MG63 (cell line): ENCODE measurements at regions not wholly inside any gene's neighbourhood (a gene's known extent, or its start where the extent isn't known, plus 50 kb on each side); places are given as distances from the start of the nearest gene placed in this dataset.
"Not testable (repeated sequence)": the region's sequence is repeated elsewhere in the genome, so short reads cannot be mapped to it uniquely, and the experiment has no call there.

Experiments used
- DNase-seq: peaks from one replicate; pipeline ENCODE4 v3.0.0-alpha.2; 2020
- H3K27me3 ChIP-seq: fragments of 250-450 bp; sonication (Bioruptor Pico); 2 replicates; pipeline ENCODE4 v1.5.1; 2020; ENCODE audit warnings: mild to moderate bottlenecking, moderate library complexity
- H3K36me3 ChIP-seq: fragments of 250-450 bp; sonication (Bioruptor Pico); 2 replicates; pipeline ENCODE4 v1.5.1; 2020; ENCODE audit warnings: mild to moderate bottlenecking, moderate library complexity
- H3K4me3 ChIP-seq: fragments of 250-450 bp; sonication (Bioruptor Pico); 2 replicates; pipeline ENCODE4 v1.5.1; 2020; ENCODE audit warnings: mild to moderate bottlenecking, moderate library complexity
- H3K9me3 ChIP-seq: fragments of 250-450 bp; sonication (Bioruptor Pico); 2 replicates; pipeline ENCODE4 v1.5.1; 2020; ENCODE audit warnings: mild to moderate bottlenecking, moderate library complexity

- no peaks in the 10 kb centered on the region for H3K27me3 ChIP-seq
- no peaks in the 10 kb centered on the region for H3K9me3 ChIP-seq
- no peak for DNase-seq
- H3K4me3 ChIP-seq = no peak overlapping the region
- H3K36me3 ChIP-seq = no peaks in the 10 kb centered on the region
Observed at GRCh38 chr14:40656311-40656710, 950.4 kb upstream of the LRFN5 start.

- no peak for DNase-seq
- Histone ChIP-seq H3K36me3 (no peaks in the 10 kb centered on the region), H3K4me3 (no peak overlapping the region), H3K27me3 (no peaks in the 10 kb centered on the region), H3K9me3 (no peaks in the 10 kb centered on the region)
Observed at GRCh38 chr14:40652089-40652691, 954.5 kb upstream of the LRFN5 start.

- H3K9me3 ChIP-seq = no peaks in the 10 kb centered on the region
- H3K4me3 ChIP-seq = no peak overlapping the region
- no peak for DNase-seq
- H3K36me3 ChIP-seq = no peaks in the 10 kb centered on the region
- H3K27me3 ChIP-seq = no peaks in the 10 kb centered on the region
Observed at GRCh38 chr14:40630471-40630870, 976.2 kb upstream of the LRFN5 start.

GRCh38 chr14:40629551-40630137 is 977.0 kb upstream of the LRFN5 start:
- not testable (repeated sequence) for H3K36me3 ChIP-seq

GRCh38 chr14:40629144-40629543 is 977.5 kb upstream of the LRFN5 start:
- Histone ChIP-seq H3K36me3 (no peaks in the 10 kb centered on the region), H3K9me3 (no peaks in the 10 kb centered on the region), H3K4me3 (no peak overlapping the region), H3K27me3 (no peaks in the 10 kb centered on the region)
- no peak for DNase-seq

More at GRCh38 chr14:40629551-40630137, 977.0 kb upstream of the LRFN5 start:
- H3K27me3 ChIP-seq, DNase-seq, H3K9me3 ChIP-seq, H3K4me3 ChIP-seq: not testable (repeated sequence)

GRCh38 chr14:40623643-40624042 is 983.0 kb upstream of the LRFN5 start:
- Histone ChIP-seq H3K36me3 (no peaks in the 10 kb centered on the region), H3K4me3 (no peak overlapping the region), H3K9me3 (no peaks in the 10 kb centered on the region), H3K27me3 (no peaks in the 10 kb centered on the region)
- no peak for DNase-seq

- DNase-seq = no peak
- Histone ChIP-seq H3K36me3 (no peaks in the 10 kb centered on the region), H3K4me3 (no peak overlapping the region), H3K9me3 (no peaks in the 10 kb centered on the region), H3K27me3 (no peaks in the 10 kb centered on the region)
Observed at GRCh38 chr14:40618225-40618898, 988.3 kb upstream of the LRFN5 start.

GRCh38 chr14:40616579-40616978 is 990.1 kb upstream of the LRFN5 start:
- no peak for DNase-seq
- H3K36me3 ChIP-seq = no peaks in the 10 kb centered on the region
- H3K27me3 ChIP-seq = no peaks in the 10 kb centered on the region
- H3K4me3 ChIP-seq = no peak overlapping the region
- no peaks in the 10 kb centered on the region for H3K9me3 ChIP-seq

GRCh38 chr14:40601063-40601462 is 1005.6 kb upstream of the LRFN5 start:
- Histone ChIP-seq H3K4me3 (no peak overlapping the region), H3K36me3 (no peaks in the 10 kb centered on the region), H3K27me3 (no peaks in the 10 kb centered on the region), H3K9me3 (no peaks in the 10 kb centered on the region)
- no peak for DNase-seq

GRCh38 chr14:40599725-40600124 is 1007.0 kb upstream of the LRFN5 start:
- H3K27me3 ChIP-seq = no peaks in the 10 kb centered on the region
- no peaks in the 10 kb centered on the region for H3K9me3 ChIP-seq
- no peak overlapping the region for H3K4me3 ChIP-seq
- DNase-seq = no peak
- no peaks in the 10 kb centered on the region for H3K36me3 ChIP-seq

- H3K4me3 ChIP-seq = no peak overlapping the region
- no peaks in the 10 kb centered on the region for H3K9me3 ChIP-seq
- no peaks in the 10 kb centered on the region for H3K36me3 ChIP-seq
- no peaks in the 10 kb centered on the region for H3K27me3 ChIP-seq
- DNase-seq = no peak
Observed at GRCh38 chr14:40581264-40581663, 1025.4 kb upstream of the LRFN5 start.

GRCh38 chr14:40576880-40577478 is 1029.7 kb upstream of the LRFN5 start:
- Histone ChIP-seq H3K36me3 (no peaks in the 10 kb centered on the region), H3K4me3 (no peak overlapping the region), H3K9me3 (no peaks in the 10 kb centered on the region), H3K27me3 (no peaks in the 10 kb centered on the region)
- no peak for DNase-seq

GRCh38 chr14:40574780-40575179 is 1031.9 kb upstream of the LRFN5 start:
- no peak for DNase-seq
- Histone ChIP-seq H3K4me3 (no peak overlapping the region), H3K9me3 (no peaks in the 10 kb centered on the region), H3K27me3 (no peaks in the 10 kb centered on the region), H3K36me3 (no peaks in the 10 kb centered on the region)

- H3K4me3 ChIP-seq = no peak overlapping the region
- H3K36me3 ChIP-seq = no peaks in the 10 kb centered on the region
- DNase-seq = no peak
Observed at GRCh38 chr14:40525314-40525713, 1081.4 kb upstream of the LRFN5 start.

GRCh38 chr14:40523123-40523522 is 1083.6 kb upstream of the LRFN5 start:
- Histone ChIP-seq H3K4me3 (no peak overlapping the region), H3K9me3 (no peaks in the 10 kb centered on the region), H3K36me3 (no peaks in the 10 kb centered on the region), H3K27me3 (no peaks in the 10 kb centered on the region)
- no peak for DNase-seq

More at GRCh38 chr14:40525314-40525713, 1081.4 kb upstream of the LRFN5 start:
- H3K27me3 ChIP-seq = no peaks in the 10 kb centered on the region
- H3K9me3 ChIP-seq = no peaks in the 10 kb centered on the region

- Histone ChIP-seq H3K4me3 (no peak overlapping the region), H3K36me3 (no peaks in the 10 kb centered on the region), H3K9me3 (no peaks in the 10 kb centered on the region), H3K27me3 (no peaks in the 10 kb centered on the region)
- no peak for DNase-seq
Observed at GRCh38 chr14:40494483-40494882, 1062.2 kb upstream of the FBXO33 start.

- Histone ChIP-seq H3K4me3 (no peak overlapping the region), H3K9me3 (no peaks in the 10 kb centered on the region), H3K36me3 (no peaks in the 10 kb centered on the region), H3K27me3 (no peaks in the 10 kb centered on the region)
- DNase-seq = no peak
Observed at GRCh38 chr14:40487824-40488223, 1055.6 kb upstream of the FBXO33 start.

- H3K4me3 ChIP-seq = no peak overlapping the region
- no peak for DNase-seq
- no peaks in the 10 kb centered on the region for H3K27me3 ChIP-seq
- H3K36me3 ChIP-seq = no peaks in the 10 kb centered on the region
- H3K9me3 ChIP-seq = no peaks in the 10 kb centered on the region
Observed at GRCh38 chr14:40485688-40486087, 1053.5 kb upstream of the FBXO33 start.
